Lower leg skin (tissue), 4 donors: ENCODE measurements at regions not wholly inside any gene's neighbourhood (a gene's known extent, or its start where the extent isn't known, plus 50 kb on each side); places are given as distances from the start of the nearest gene placed in this dataset.

Experiments used
- DNase-seq, 2 donors: peaks; one replicate each; pipeline ENCODE4 v3.0.0-alpha.2; 2019; ENCODE audit warnings: low spot score in 2 of 2
- H3K4me3 ChIP-seq: fragments of 200-600 bp; sonication (generic); 2 replicates; pipeline ENCODE4 v1.5.1; 2017; ENCODE audit warnings: mild to moderate bottlenecking, low read depth; ENCODE audit not compliant: poor library complexity, severe bottlenecking
- CTCF ChIP-seq, 3 donors: fragments of 450-650 bp; IDR thresholded peaks; one replicate each; pipeline ENCODE4 v1.5.1; 2016; ENCODE audit warnings: antibody characterized with exemption in 3 of 3, mild to moderate bottlenecking in 3 of 3, moderate library complexity in 2 of 3
- POLR2A ChIP-seq, 2 donors: fragments of 450-650 bp; IDR thresholded peaks; one replicate each; pipeline ENCODE4 v1.6.1; 2016 to 2017; ENCODE audit warnings: antibody characterized with exemption in 2 of 2, mild to moderate bottlenecking in 1 of 2, moderate library complexity in 1 of 2
- WGBS, 2 donors: methylation state at CpG; one replicate each; pipeline ENCODE4 v1.1.5; 2018; 5-methylcytosine and 5-hydroxymethylcytosine counted together
- intact Hi-C: fragments of 100-400 bp; cut with DNase I; formaldehyde crosslinking; loops from one replicate; pipeline ENCODE4 v1.15.0; 2023; ENCODE audit warnings: low total_unique reads

- TF ChIP-seq CTCF (IDR thresholded peaks at IDR 0.05) = no peak
- no peak for TF ChIP-seq POLR2A (IDR thresholded peaks at IDR 0.05)
- no peak overlapping the region for H3K4me3 ChIP-seq
- no peak for DNase-seq
- intact Hi-C loops = no loop called here
- WGBS, 2 donors = 93 to 94% methylated on average over 2 of the region's 2 CpGs
These were observed 60.6 kb upstream of the MIER3 start for GRCh38 chr5:57012511-57012910.

GRCh38 chr5:57025961-57026360 is 74.0 kb upstream of the MIER3 start:
- H3K4me3 ChIP-seq = no peak overlapping the region
- WGBS, 2 donors = 79 to 85% methylated on average over 3 of the region's 3 CpGs
- TF ChIP-seq POLR2A (IDR thresholded peaks at IDR 0.05) (no peak), CTCF (IDR thresholded peaks at IDR 0.05) (no peak)
- no peak for DNase-seq
- intact Hi-C loops = no loop called here

- DNase-seq = no peak
- TF ChIP-seq POLR2A (IDR thresholded peaks at IDR 0.05) (no peak), CTCF (IDR thresholded peaks at IDR 0.05) (no peak)
- intact Hi-C loops = no loop called here
- no peak overlapping the region for H3K4me3 ChIP-seq
- 85 to 87% methylated on average over 2 of the region's 2 CpGs for WGBS, 2 donors
These were observed 76.2 kb upstream of the MIER3 start for GRCh38 chr5:57028161-57028560.

- DNase-seq = no peak
- no peak for TF ChIP-seq POLR2A (IDR thresholded peaks at IDR 0.05)
- TF ChIP-seq CTCF (IDR thresholded peaks at IDR 0.05) = no peak
- WGBS, 2 donors = 50 to 61% methylated on average over 1 of the region's 1 CpG
- H3K4me3 ChIP-seq = no peak overlapping the region
- intact Hi-C loops = no loop called here
These were observed 80.2 kb upstream of the MIER3 start for GRCh38 chr5:57032151-57032551.

GRCh38 chr5:57033103-57033502 is 81.2 kb upstream of the MIER3 start:
- intact Hi-C loops = no loop called here
- no peak overlapping the region for H3K4me3 ChIP-seq
- peak in 1 of 2 donors; percentile 31 for DNase-seq
- TF ChIP-seq POLR2A (IDR thresholded peaks at IDR 0.05) = no peak
- no peak for TF ChIP-seq CTCF (IDR thresholded peaks at IDR 0.05)

- TF ChIP-seq CTCF (IDR thresholded peaks at IDR 0.05) = no peak
- no peak for TF ChIP-seq POLR2A (IDR thresholded peaks at IDR 0.05)
- H3K4me3 ChIP-seq = no peak overlapping the region
- 39 to 53% methylated on average over 2 of the region's 2 CpGs for WGBS, 2 donors
- no peak for DNase-seq
- intact Hi-C loops = no loop called here
These were observed 81.6 kb upstream of the MIER3 start for GRCh38 chr5:57033503-57033902.
